ENCODE measurements at regions not wholly inside any gene's neighbourhood (a gene's known extent, or its start where the extent isn't known, plus 50 kb on each side); places are given as distances from the start of the nearest gene placed in this dataset.

DNA sequence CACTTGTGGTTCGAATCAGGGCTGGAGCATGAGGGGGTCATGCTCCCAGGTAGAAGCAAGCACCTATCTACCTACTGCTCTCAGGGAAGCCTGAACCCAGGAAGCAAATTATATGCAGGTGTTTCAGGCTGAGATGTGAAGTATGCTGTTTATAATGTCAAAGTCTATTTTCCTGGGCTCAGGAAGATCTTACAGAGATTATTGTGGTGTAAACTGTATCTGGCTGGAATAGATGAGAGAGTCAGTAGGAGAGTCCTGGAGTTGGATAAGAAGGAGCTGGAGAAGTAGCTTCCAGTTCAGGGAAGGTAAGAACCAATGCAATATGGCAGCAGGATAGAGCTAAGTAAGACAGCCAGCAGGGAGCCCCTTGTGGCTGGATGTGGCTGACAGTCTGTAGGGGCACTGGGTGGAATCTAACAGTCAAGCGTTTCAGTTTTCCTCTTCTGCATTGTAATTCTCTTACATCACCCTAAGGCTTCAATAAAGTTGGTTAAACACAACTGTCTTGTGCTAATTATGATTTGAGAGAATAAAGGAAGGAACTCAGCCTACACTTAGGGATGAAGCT lies 105.9 kb upstream of the EEPD1 start:
- no peak for TF ChIP-seq POLR2A (IDR thresholded peaks at IDR 0.05)
- no peak for TF ChIP-seq EP300 (IDR thresholded peaks at IDR 0.05)
- TF ChIP-seq, protein P1, sequence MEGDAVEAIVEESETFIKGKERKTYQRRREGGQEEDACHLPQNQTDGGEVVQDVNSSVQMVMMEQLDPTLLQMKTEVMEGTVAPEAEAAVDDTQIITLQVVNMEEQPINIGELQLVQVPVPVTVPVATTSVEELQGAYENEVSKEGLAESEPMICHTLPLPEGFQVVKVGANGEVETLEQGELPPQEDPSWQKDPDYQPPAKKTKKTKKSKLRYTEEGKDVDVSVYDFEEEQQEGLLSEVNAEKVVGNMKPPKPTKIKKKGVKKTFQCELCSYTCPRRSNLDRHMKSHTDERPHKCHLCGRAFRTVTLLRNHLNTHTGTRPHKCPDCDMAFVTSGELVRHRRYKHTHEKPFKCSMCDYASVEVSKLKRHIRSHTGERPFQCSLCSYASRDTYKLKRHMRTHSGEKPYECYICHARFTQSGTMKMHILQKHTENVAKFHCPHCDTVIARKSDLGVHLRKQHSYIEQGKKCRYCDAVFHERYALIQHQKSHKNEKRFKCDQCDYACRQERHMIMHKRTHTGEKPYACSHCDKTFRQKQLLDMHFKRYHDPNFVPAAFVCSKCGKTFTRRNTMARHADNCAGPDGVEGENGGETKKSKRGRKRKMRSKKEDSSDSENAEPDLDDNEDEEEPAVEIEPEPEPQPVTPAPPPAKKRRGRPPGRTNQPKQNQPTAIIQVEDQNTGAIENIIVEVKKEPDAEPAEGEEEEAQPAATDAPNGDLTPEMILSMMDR (IDR thresholded peaks at IDR 0.05) = no peak

Measured in upper lobe of left lung (tissue), 4 donors.